Neural progenitor cell (in vitro differentiated cells): ENCODE measurements at regions not wholly inside any gene's neighbourhood (a gene's known extent, or its start where the extent isn't known, plus 50 kb on each side); places are given as distances from the start of the nearest gene placed in this dataset.

ENCODE experiments used
- EZH2 ChIP-seq: fragments of 200-600 bp; sonication (generic); IDR thresholded peaks from 2 replicates; pipeline ENCODE4 v1.6.1; 2017; ENCODE audit warnings: antibody characterized with exemption, mild to moderate bottlenecking, moderate library complexity
- EZH2phosphoT487 ChIP-seq: fragments of 200-600 bp; sonication (generic); IDR thresholded peaks from 2 replicates; pipeline ENCODE4 v1.6.1; 2017; ENCODE audit warnings: antibody characterized with exemption
- TF ChIP-seq, protein P1 (sequence below): fragments of 200-600 bp; sonication (generic); IDR thresholded peaks from 2 replicates; pipeline ENCODE4 v1.5.1; 2017; ENCODE audit warnings: antibody characterized with exemption, mild to moderate bottlenecking

DNA sequence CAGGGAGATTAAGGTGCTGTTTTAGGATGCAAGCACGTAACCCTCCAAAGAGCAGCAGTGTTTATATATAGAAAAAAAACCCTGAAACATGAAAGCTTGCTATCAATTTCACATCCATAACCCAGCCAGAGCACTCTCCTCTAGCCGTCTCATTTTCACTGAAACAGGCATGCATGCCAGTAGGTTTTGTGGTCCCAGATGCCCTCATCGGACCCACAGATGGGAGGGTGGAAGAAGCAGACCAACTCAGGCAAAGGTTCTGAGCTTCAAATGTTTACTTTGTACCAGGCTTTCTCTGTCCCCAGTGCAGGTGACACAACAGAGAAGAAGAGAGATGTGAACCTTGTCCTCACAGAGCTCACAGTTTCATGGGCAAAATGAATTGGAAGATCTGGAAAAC is 127.4 kb upstream of the ATP10B start:
- TF ChIP-seq EZH2: no peak
- TF ChIP-seq, protein P1, sequence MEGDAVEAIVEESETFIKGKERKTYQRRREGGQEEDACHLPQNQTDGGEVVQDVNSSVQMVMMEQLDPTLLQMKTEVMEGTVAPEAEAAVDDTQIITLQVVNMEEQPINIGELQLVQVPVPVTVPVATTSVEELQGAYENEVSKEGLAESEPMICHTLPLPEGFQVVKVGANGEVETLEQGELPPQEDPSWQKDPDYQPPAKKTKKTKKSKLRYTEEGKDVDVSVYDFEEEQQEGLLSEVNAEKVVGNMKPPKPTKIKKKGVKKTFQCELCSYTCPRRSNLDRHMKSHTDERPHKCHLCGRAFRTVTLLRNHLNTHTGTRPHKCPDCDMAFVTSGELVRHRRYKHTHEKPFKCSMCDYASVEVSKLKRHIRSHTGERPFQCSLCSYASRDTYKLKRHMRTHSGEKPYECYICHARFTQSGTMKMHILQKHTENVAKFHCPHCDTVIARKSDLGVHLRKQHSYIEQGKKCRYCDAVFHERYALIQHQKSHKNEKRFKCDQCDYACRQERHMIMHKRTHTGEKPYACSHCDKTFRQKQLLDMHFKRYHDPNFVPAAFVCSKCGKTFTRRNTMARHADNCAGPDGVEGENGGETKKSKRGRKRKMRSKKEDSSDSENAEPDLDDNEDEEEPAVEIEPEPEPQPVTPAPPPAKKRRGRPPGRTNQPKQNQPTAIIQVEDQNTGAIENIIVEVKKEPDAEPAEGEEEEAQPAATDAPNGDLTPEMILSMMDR: no peak
- no peak for TF ChIP-seq EZH2phosphoT487
